SJSA1 (cell line): ENCODE measurements at regions not wholly inside any gene's neighbourhood (a gene's known extent, or its start where the extent isn't known, plus 50 kb on each side); places are given as distances from the start of the nearest gene placed in this dataset.
A peak's percentile ranks its signal among the peaks of the same experiment; 100 is the strongest.

Experiments used
- DNase-seq, 2 experiments: peaks; one replicate each; pipeline ENCODE4 v3.0.0-alpha.2; 2015 to 2020; ENCODE audit warnings: low spot score in 2 of 2, low read depth in 1 of 2
- H3K27ac ChIP-seq: fragments of 250-450 bp; sonication (Bioruptor Pico); 2 replicates; pipeline ENCODE4 v1.5.1; 2020; ENCODE audit warnings: mild to moderate bottlenecking, moderate library complexity
- H3K27me3 ChIP-seq: fragments of 250-450 bp; sonication (Bioruptor Pico); replicated peaks from 2 replicates; pipeline ENCODE4 v1.5.1; 2020; ENCODE audit warnings: mild to moderate bottlenecking, moderate library complexity
- H3K36me3 ChIP-seq: fragments of 250-450 bp; sonication (Bioruptor Pico); 2 replicates; pipeline ENCODE4 v1.5.1; 2020; ENCODE audit warnings: mild to moderate bottlenecking
- H3K4me1 ChIP-seq: fragments of 250-450 bp; sonication (Bioruptor Pico); replicated peaks from 2 replicates; pipeline ENCODE4 v1.6.1; 2021; ENCODE audit warnings: mild to moderate bottlenecking
- H3K4me3 ChIP-seq: fragments of 250-450 bp; sonication (Bioruptor Pico); 2 replicates; pipeline ENCODE4 v1.5.1; 2020; ENCODE audit warnings: mild to moderate bottlenecking
- H3K9me3 ChIP-seq: fragments of 250-450 bp; sonication (Bioruptor Pico); replicated peaks from 2 replicates; pipeline ENCODE4 v1.5.1; 2020; ENCODE audit warnings: mild to moderate bottlenecking

DNA sequence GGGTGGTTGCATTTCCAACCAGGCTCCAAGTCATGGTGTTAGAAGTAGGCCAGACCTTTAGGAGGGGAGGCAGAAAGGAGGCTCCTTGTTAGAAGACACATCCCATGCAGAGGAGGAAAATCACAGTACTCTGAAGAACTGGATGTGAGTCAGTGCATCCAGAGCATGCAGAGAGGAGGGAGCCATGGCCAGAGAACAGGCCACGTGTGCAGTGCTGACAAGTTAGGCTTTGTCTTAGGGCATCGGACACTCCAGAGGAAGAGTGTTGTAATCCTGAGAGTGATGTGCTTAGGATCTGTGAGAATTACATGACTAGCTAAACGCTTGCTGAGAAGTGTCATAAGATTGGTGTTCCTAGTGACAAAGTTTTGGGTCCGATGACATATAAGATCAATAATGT lies 456.5 kb upstream of the THRB start:
- Histone ChIP-seq H3K27me3 (no peaks in the 10 kb centered on the region), H3K36me3 (no peaks in the 10 kb centered on the region), H3K4me3 (no peak overlapping the region), H3K27ac (no peak overlapping the region), H3K9me3 (no peaks in the 10 kb centered on the region), H3K4me1 (no peaks in the 10 kb centered on the region)
- DNase-seq = no peak

DNA sequence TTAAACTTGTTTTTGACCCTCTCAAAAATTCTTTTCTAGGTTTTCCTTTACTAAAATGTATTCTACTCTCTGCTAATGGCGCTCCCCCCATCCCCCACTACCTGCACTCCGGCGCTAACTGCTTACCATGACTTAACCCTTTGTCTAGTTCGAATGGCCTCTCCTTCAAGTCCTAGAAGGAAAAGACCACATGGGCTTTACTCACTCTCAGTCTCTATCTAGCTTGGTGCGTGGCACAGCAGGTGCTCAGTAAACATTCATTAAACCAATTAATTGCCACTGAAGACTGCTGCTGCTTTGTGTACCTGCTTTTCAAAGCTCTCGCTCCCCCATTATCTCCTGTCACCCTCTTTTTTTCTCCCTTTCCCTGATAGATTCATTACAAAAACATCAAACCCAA lies 457.7 kb upstream of the THRB start:
- H3K36me3 ChIP-seq = no peaks in the 10 kb centered on the region
- no peaks in the 10 kb centered on the region for H3K9me3 ChIP-seq
- no peak overlapping the region for H3K27ac ChIP-seq
- DNase-seq = no peak
- H3K4me1 ChIP-seq = no peaks in the 10 kb centered on the region
- no peak overlapping the region for H3K4me3 ChIP-seq
- H3K27me3 ChIP-seq = no peaks in the 10 kb centered on the region

DNA sequence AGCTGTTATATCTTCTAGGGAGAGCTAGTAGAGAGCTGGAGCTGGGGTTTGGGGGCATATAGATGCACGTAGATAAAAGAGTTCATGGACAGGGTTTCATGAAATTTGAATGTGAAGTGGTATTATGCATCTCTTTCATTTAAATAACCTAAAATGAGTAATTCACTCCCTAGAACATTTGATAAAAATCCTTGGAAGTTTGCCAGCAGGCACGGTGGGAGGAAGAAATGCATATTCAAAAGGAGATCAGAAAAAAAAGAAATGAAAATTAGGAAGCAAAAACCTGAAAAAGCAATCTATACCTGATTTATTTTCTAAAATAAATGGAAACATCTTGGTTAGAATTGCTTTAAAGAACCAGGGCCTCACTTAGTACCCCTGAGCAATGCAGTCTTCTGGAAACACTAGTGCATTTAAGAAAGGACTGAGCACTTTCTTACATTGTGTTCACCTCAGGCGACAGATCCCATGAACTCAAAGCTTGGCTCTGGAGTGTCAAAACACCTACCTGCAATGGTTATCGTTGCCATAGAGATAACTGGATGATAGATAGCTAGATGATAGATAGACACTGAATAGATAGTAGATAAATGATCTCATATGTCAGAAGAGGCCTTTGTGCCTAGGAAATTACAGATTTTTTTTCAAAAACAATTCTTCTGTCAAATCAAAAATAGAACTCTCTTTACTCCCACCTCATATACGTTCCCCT lies 458.6 kb upstream of the THRB start:
- H3K4me3 ChIP-seq = no peak overlapping the region
- H3K9me3 ChIP-seq = no peaks in the 10 kb centered on the region
- H3K4me1 ChIP-seq = no peaks in the 10 kb centered on the region
- H3K36me3 ChIP-seq = no peaks in the 10 kb centered on the region
- no peaks in the 10 kb centered on the region for H3K27me3 ChIP-seq
- no peak overlapping the region for H3K27ac ChIP-seq
- DNase-seq = no peak

DNA sequence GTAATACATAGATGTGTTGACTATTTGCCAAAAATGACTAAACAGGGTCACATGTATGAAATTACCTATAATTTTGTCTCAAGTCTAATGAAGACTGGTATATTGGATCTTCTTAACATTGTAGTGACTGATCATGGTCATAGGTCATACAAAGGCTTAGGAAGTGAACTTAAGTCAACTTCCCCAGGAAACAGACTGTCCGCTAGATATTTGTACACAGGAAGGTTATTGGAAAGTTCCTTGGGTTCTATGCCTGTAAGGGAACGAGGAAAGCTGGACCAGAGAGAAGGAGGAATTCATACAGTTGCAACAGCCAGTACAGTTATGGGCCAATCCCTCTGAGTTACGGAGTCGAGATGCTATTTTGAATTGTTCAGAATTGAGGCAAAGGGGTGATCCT lies 462.0 kb upstream of the THRB start:
- Histone ChIP-seq H3K27me3 (no peaks in the 10 kb centered on the region), H3K36me3 (no peaks in the 10 kb centered on the region), H3K9me3 (no peaks in the 10 kb centered on the region), H3K4me1 (no peaks in the 10 kb centered on the region), H3K4me3 (no peak overlapping the region), H3K27ac (no peak overlapping the region)
- DNase-seq = no peak

DNA sequence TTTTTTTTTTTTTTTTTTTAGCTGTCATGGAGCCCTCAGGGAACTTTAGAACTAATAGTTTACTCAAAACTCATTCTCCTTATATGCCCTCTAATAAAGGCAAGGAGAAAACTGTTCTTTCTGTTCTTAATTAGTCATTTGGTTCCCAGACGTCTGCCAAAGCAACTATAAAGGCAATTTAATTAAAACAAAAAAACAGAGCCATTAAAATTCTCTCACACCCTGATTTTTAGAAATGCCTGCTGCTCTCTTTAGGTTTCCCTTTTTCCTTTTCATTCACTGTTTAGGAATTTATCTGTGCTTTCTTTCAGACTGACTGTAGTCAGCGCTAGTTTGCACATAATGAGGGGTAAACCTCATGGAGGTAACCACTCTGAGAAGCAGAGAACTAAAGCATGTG lies 463.6 kb upstream of the THRB start:
- Histone ChIP-seq H3K36me3 (no peaks in the 10 kb centered on the region), H3K27ac (no peak overlapping the region), H3K27me3 (no peaks in the 10 kb centered on the region), H3K4me1 (no peaks in the 10 kb centered on the region), H3K4me3 (no peak overlapping the region), H3K9me3 (no peaks in the 10 kb centered on the region)
- DNase-seq = no peak

DNA sequence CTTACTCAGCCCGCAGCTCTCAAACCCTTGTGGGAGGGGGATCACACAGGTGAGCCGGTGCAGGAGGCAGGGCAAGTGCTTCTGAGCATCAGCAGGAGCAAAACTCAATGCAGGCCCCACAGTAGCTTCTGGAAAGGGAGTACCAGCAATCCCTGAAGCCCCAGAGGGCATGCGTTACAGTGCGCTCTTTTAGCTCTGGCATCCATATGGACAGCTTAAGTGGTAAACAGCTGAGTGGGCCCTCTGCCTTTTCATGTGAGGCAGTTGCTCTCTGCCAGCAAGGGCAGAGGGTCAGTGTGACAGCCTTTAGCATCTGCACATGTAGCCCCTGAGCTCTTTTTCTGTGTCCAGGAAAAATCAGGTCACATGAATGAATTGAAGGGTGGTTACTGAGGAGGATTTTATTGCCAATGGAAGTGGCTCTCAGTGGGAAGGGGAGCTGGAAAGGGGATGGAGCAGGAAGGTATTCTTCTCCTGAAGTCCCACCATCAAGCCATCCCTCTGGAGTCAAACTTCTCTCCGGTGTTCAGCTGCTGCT lies 464.3 kb upstream of the THRB start:
- no peak for DNase-seq
- no peaks in the 10 kb centered on the region; the same call in 1 of the 2 replicates for H3K4me1 ChIP-seq
- H3K36me3 ChIP-seq = no peaks in the 10 kb centered on the region
- no peaks in the 10 kb centered on the region for H3K27me3 ChIP-seq
- no peak overlapping the region for H3K27ac ChIP-seq
- no peak overlapping the region for H3K4me3 ChIP-seq
- H3K9me3 ChIP-seq = no peaks in the 10 kb centered on the region

DNA sequence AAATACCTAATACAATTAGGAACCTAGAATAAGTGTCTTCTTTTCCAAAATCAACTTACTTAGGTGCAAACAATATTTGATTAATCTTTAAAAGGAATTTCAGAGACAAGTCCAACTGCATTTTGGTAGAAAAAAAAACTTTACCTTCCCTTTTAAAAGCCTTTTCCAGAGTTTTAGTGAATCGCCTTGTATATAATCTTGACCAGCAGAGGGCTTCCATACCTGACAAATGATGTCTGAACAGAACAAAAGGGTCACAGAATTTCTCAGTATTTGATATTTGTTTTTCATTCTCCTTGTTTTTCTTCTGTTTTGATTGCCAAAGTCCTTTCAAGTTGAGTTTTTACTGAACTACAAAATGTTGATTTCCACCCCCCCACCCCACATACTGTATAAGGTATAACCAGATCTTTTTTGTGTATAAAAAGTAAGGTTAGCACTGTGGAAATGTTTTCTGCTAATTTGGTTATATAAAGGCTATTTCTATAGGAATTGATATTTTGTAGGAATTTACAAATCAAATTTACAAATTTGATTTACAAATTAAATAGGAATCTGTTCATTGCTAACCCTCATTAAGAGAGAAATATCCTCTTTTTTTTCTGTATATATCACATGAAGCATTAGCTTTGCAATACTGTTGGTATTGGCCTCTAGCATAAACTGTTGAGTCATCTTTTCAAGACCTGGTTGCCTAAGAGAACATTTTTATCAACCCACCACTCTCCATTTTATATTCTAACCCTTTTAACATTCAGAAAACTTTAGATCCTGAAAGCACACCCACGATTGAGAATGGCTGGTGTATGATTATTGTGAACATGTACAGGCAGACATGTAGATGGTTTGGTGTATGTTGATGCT lies 464.1 kb upstream of the RARB start:
- Histone ChIP-seq H3K4me3 (no peak overlapping the region), H3K27me3 (no peaks in the 10 kb centered on the region), H3K27ac (no peak overlapping the region), H3K36me3 (no peaks in the 10 kb centered on the region), H3K9me3 (no peaks in the 10 kb centered on the region), H3K4me1 (no peaks in the 10 kb centered on the region; the same call in 1 of the 2 replicates)
- DNase-seq = peak in 1 of 2 experiments; percentile 30

DNA sequence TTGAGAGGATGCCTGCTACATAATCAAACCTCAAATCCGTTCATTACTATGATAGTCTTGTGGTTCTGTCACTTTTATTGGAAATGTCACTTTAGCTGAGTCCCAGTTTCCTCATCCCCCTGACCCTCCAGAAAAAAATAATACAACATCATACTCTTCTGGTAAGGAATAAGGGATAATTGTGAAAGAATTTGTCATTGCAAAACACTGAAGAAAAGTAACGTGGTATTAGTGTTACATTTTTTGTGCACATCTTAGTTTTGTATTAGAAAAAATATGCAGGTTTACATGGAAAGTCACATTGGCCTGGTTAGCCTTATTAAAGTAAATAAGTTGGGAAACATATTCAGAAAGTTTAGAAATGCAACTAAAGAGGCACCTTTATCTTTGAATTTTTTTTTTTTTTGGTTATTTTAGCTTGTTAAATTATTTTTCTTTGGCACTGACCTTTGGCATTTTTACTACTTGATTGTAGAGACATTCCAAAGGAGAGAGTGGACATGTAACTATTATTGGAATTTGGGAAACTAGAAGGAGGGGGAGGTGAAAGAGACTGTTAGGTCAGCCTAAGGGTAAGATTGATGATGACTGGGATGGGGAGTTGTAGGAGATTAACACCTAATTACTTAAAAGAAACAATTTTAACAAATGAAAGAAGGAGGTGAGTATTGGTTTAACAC lies 462.2 kb upstream of the RARB start:
- Histone ChIP-seq H3K9me3 (no peaks in the 10 kb centered on the region), H3K27me3 (no peaks in the 10 kb centered on the region), H3K4me1 (no peaks in the 10 kb centered on the region; the same call in 1 of the 2 replicates), H3K27ac (no peak overlapping the region), H3K4me3 (no peak overlapping the region), H3K36me3 (no peaks in the 10 kb centered on the region)
- no peak for DNase-seq

DNA sequence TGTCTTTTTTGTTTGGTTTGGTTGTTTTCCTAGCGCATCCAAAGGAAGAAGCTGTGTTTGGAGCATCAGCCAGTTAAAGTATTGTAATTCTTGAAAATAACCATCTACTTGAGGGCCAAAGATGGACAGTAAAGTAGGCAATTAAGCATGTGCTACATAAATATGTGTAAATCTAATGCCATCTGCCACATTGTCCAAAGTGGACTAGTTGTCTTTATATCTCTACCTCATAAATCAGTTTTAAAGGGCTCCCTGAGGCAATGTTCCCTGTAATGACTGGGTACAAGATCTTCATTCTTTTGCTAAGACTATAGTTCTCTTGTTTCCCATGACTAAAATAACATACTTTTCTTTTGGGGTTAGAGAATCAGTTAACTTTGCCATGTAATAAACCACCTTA lies 460.0 kb upstream of the RARB start:
- no peak for DNase-seq

DNA sequence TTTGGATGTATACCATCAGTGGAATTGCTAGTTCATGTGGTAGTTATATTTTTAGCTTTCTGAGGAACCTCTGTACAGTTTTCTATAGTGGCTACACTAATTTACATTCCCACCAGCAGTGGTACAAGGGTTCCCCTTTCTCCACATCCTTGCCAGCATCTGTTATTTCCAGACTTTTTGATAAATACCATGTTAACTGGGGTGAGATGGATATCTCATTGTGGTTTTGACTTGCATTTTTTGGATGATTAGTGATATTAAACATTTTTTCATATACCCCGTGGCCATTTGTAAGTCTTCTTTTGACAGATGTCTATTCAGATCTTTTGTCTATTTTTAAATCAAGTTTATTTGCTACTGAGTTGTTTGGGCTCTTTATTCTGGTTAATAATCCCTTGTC lies 455.6 kb upstream of the RARB start:
- H3K27me3 ChIP-seq = no peaks in the 10 kb centered on the region
- no peak overlapping the region for H3K4me3 ChIP-seq
- H3K27ac ChIP-seq = no peak overlapping the region
- H3K4me1 ChIP-seq = no peaks in the 10 kb centered on the region
- H3K9me3 ChIP-seq = no peaks in the 10 kb centered on the region
- no peaks in the 10 kb centered on the region for H3K36me3 ChIP-seq
- DNase-seq = no peak

More for the DNA sequence above, 460.0 kb upstream of the RARB start:
- no peak overlapping the region for H3K27ac ChIP-seq
- H3K4me3 ChIP-seq = no peak overlapping the region
- no peaks in the 10 kb centered on the region; the same call in 1 of the 2 replicates for H3K4me1 ChIP-seq
- no peaks in the 10 kb centered on the region for H3K9me3 ChIP-seq
- H3K36me3 ChIP-seq = no peaks in the 10 kb centered on the region
- H3K27me3 ChIP-seq = no peaks in the 10 kb centered on the region

DNA sequence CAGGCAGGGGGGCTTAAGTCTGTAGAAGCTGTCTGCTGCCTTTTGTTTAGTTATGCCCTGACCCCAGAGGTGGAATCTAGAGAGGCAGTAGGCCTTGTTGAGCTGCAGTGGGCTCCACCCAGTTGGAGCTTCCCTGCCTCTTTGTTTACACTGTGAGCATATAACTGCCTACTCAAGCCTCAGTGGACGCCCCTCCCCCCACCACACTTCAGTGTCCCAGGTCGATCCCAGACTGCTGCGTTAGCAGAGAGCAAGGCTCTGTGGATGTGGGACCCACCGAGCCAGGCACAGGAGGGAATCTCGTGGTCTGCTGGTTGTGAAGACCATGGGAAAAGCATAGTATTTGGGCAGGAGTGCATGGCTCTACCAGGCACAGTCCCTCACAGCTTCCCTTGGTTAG lies 446.8 kb upstream of the RARB start:
- Histone ChIP-seq H3K4me3 (no peak overlapping the region), H3K9me3 (no peaks in the 10 kb centered on the region), H3K36me3 (no peaks in the 10 kb centered on the region), H3K4me1 (no peaks in the 10 kb centered on the region), H3K27me3 (no peaks in the 10 kb centered on the region), H3K27ac (no peak overlapping the region)
- DNase-seq = no peak

DNA sequence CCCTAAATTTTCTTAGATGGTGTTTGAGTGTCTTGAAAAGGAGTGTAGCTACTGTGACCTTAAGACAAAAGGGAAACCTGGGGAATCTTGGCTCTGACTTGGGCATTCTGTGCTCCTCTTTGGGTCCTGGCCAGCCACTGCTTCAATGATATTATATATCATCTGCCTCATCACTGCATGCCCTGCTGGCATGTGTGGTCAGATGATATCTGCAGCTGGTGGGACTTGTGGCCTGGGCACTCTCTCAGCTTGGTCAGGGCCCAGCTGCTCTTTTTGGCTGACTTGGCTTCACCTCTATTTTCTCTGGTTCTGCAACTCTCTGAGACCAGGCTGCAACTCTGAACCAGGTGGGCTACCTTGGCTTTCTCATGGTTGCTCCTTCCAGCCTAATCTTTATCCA lies 446.1 kb upstream of the RARB start:
- no peaks in the 10 kb centered on the region for H3K27me3 ChIP-seq
- H3K27ac ChIP-seq = no peak overlapping the region
- no peak overlapping the region for H3K4me3 ChIP-seq
- no peaks in the 10 kb centered on the region for H3K4me1 ChIP-seq
- no peak for DNase-seq
- no peaks in the 10 kb centered on the region for H3K9me3 ChIP-seq
- H3K36me3 ChIP-seq = no peaks in the 10 kb centered on the region

DNA sequence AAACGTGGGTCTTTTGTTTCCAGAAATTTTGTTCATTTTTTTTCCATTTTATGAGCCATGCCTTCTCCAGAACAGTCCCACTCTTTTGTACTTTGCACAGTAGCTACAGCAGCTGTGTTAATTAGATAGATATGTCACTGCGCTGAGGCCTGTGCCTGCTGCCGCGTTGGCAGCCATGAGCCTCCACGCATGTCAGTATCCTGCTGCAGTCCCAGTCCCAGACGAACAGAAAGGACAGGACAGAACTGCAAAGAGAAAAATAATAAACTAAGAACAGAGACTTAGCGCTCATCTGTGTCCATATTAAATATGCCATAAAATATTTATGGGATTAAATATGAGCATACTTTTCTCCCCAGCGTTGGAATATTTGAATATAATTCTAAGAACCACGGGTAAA lies 442.4 kb upstream of the RARB start:
- Histone ChIP-seq H3K4me3 (no peak overlapping the region), H3K4me1 (no peaks in the 10 kb centered on the region; the same call in 1 of the 2 replicates), H3K27ac (no peak overlapping the region), H3K27me3 (no peaks in the 10 kb centered on the region), H3K9me3 (no peaks in the 10 kb centered on the region), H3K36me3 (no peaks in the 10 kb centered on the region)
- DNase-seq = no peak

DNA sequence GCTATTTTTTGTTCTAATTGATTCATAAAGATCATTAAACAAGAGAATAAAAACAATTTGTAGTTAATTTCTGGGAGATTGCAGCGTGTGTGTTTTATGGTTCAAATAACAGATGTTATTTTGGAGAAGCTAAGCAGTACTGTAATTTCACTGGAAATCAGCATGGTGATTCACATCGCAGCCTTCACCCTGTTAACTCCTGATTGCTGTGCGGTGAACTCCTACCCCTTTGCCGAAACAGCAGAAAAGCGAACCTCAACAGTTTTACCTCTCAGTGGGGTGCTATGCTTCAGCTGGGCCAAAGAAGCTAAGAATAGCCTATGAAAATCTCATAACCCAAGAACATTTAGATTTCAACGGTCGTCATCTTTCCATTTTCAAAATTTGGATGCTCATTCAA lies 441.5 kb upstream of the RARB start:
- Histone ChIP-seq H3K4me3 (no peak overlapping the region), H3K27ac (no peak overlapping the region), H3K4me1 (no peaks in the 10 kb centered on the region; the same call in 1 of the 2 replicates), H3K27me3 (no peaks in the 10 kb centered on the region), H3K9me3 (no peaks in the 10 kb centered on the region), H3K36me3 (no peaks in the 10 kb centered on the region)
- no peak for DNase-seq
